ENCODE measurements at regions not wholly inside any gene's neighbourhood (a gene's known extent, or its start where the extent isn't known, plus 50 kb on each side); places are given as distances from the start of the nearest gene placed in this dataset.

DNA sequence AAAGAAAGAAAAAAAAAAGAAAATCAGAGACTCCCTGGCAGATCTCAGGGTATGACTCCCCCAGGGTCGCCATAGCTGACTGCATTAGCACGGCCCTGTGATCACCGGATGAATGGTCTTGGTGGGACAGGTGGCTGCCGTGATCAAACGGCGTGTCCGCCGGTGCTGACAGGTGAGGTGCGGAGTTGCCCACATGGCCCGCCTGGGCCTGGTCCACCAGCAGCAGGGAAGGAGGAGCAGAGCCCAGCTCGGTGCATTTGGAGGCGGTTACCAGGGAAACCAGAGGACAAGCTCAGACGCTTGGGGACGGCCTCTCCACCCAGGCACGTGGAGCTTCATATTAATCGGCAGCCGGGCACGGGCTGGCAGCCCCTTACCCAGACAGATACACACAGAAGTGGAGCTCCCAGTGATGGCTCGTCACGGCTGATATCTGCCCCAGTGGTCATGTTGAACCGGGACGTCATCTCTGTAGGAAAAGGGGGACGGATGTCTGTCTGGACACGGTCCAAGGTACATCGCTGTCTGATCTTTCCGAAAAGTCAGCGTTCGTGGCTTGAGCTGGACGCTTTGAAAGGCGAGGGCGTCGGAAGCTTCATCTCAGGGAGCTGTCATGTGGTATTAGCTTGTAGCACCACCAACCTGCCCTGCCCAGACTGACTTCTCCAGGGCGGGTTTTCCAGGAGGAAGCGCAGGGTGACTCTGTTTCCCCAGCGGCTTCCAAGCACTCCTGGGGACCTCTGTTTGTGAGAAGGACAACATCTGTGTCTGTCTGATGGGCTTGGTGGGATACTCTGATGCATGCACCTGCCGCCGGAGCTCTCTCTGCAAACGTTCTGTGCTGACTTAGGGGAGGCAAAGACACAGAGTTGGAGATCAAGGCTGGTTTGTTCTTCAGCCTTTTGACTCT is 180.7 kb downstream of the CRLF2 start:
- DNase-seq (ENCODE audit: low spot score): no peak
- TF ChIP-seq, protein P1, sequence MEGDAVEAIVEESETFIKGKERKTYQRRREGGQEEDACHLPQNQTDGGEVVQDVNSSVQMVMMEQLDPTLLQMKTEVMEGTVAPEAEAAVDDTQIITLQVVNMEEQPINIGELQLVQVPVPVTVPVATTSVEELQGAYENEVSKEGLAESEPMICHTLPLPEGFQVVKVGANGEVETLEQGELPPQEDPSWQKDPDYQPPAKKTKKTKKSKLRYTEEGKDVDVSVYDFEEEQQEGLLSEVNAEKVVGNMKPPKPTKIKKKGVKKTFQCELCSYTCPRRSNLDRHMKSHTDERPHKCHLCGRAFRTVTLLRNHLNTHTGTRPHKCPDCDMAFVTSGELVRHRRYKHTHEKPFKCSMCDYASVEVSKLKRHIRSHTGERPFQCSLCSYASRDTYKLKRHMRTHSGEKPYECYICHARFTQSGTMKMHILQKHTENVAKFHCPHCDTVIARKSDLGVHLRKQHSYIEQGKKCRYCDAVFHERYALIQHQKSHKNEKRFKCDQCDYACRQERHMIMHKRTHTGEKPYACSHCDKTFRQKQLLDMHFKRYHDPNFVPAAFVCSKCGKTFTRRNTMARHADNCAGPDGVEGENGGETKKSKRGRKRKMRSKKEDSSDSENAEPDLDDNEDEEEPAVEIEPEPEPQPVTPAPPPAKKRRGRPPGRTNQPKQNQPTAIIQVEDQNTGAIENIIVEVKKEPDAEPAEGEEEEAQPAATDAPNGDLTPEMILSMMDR (IDR thresholded peaks at IDR 0.05): no peak
- ATAC-seq (ENCODE audit: low FRiP score): no peak

DNA sequence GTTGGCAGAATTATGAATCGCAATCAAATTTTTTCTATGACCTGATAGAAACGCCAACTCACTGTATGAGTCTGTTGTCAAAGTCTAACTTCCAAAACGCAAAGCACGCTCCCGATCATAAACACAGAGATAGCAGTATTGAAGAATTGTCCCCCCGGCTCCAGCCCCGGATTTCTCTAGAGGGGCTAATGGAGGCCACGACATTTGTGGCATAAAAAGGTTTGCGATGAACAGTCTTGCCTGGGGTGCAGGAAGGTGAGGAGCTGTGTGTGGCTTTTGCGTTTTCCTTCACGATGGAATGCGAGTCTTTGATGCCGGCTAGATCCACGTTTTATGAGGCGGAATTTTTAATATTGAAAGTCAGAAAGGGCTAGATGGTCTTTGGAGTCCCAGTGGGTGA is 183.0 kb downstream of the CRLF2 start:
- DNase-seq (ENCODE audit: low spot score) (no peak), ATAC-seq (ENCODE audit: low FRiP score) (no peak)
- TF ChIP-seq, protein P1 (IDR thresholded peaks at IDR 0.05): no peak

DNA sequence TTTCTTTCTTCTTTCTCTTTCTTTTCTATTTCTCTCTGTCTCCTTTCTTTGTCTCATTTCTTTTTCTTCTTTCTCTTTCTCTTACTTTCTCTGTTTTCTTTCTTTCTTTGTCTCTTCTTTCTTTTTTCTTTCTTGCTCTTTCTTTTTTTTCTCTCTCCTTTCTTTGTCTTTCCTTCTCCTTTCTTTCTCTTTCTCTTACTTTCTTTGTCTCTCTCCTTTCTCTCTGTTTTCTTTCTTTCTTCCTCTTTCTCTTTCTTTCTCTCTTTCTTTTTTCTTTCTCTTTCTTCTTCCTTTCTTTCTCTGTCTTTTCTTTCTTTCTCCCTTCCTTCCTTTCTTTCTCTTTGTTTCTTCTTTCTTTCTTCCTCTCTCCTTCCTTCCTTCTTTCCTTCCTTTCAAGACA is 184.8 kb downstream of the CRLF2 start:
- no peak for DNase-seq (ENCODE audit: low spot score)
- TF ChIP-seq, protein P1 (IDR thresholded peaks at IDR 0.05): no peak
- ATAC-seq (ENCODE audit: low FRiP score): no peak

DNA sequence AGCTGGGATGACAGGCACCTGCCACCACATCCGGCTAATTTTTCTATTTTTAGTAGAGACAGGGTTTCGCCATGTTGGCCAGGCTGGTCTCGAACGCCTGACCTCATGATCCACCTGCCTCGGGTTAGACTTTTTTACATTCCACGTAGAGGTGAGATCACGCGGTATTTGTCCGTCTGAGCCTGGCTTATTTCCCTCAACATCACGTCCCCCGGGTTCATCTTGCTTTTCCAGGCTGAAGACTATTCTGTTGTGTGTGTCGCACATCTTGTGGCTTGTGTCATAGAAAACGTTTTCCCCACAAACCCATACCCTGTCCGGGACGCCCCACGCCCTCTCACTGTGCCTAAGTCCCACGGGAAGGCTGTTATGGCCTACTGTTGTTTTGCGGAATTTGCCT is 185.3 kb downstream of the CRLF2 start:
- DNase-seq (ENCODE audit: low spot score): no peak
- ATAC-seq (ENCODE audit: low FRiP score): no peak
- TF ChIP-seq, protein P1 (IDR thresholded peaks at IDR 0.05): no peak

DNA sequence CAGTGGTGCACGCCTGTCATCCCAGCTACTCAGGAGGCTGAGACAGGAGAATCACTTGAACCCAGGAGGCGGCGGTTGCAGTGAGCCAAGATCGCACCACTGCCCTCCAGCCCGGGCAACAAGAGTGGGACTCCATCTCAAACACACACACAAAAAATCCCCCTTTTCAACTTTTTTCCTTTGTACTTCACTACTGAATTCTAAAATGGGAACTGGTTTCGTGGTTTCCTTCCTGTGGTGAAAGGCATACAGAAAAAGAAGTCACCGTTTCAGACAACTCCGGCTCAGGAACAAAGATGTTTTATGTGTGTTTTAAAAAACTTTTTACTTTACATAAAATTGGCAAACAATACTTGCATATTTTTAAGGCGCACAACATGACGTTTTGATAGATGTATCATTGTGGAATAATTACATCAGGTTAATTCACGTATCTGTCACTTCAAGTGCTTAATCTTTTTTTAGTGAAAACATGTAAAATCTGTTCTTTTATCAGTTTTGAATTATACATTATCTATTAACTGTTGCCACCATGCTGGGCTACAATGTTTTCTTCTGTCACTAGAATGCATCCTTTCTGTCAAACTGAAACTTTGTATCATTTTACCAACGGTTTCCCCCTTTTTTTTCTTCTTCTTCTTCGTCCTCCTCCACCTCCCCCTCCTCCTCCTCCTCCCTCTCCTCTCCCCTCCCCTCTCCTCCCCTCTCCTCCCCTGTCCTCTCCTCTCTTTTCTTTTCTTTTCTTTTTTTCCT is 186.0 kb downstream of the CRLF2 start:
- TF ChIP-seq, protein P1 (IDR thresholded peaks at IDR 0.05): no peak
- ATAC-seq (ENCODE audit: low FRiP score) (no peak), DNase-seq (ENCODE audit: low spot score) (no peak)

DNA sequence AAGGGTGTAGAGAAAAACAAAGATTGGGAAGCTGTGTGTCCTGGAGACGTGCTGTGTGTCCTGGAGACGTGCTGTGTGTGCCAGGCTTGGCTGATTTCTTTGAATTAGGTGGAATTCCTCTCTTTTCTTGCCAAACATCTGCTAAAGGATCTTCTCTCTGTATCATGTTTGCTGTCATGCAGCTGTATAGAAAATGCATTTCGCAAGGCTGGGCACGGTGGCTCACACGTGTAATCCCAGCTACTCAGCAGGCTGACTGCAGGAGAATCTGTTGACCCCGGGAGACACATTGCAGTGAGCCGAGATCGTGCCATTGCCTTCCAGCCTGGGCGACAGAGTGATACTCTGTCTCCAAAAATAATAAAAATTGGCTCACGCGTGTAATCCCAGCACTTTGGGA is 187.0 kb downstream of the CRLF2 start:
- TF ChIP-seq, protein P1 (IDR thresholded peaks at IDR 0.05): no peak
- ATAC-seq (ENCODE audit: low FRiP score) (no peak), DNase-seq (ENCODE audit: low spot score) (no peak)

Data from omental fat pad (tissue), 3 donors.